Activated CD8-positive, alpha-beta memory T cell treated with anti-CD3 and anti-CD28 coated beads for 48 hours (primary cell): ENCODE measurements at regions not wholly inside any gene's neighbourhood (a gene's known extent, or its start where the extent isn't known, plus 50 kb on each side); places are given as distances from the start of the nearest gene placed in this dataset.

Experiments
- DNase-seq, 3 experiments: peaks; one replicate each; pipeline ENCODE4 v3.0.0-alpha.2; 2020; ENCODE audit warnings: low read depth in 2 of 3, low spot score in 2 of 3

- no peak for DNase-seq
Observed at GRCh38 chr14:65243766-65244442, 141.6 kb upstream of the MAX start.

DNA sequence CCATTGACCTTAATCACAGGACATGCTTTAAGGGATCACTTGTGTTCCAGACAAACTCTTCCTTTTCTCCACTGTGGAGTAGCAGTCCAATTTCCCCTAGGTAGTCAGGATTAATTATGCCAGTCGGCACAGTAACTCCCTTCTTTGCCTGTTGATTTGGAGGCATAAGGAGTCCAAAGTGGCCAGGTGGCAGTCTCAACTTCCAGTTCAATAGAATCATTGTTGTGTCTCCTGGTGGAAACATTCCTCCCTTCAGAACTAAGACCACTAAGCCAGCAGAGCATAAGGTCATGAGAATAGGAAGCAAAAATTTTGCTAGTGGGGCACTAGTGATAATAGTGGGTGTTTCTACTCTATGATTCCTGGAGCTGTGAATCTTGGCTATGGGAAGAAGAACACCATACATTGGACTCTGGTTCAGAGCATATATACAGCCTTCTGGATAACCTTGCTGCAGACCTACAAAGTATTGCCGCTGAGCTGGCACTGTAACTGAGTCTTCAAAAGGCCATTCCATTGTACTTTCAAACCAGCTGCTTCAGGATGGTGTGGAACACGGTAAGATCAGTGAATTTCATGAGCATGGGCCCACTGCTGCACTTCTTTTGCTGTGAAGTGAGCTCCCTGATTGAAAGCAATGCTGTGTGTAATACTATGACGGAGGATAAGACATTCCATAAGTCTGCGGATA is 147.3 kb upstream of the MAX start:
- DNase-seq, result no peak

GRCh38 chr14:65250162-65250495 is 147.8 kb upstream of the MAX start:
- DNase-seq, result no peak

GRCh38 chr14:65251213-65251612 is 148.9 kb upstream of the MAX start:
- DNase-seq, result no peak

- DNase-seq, result no peak
Observed at GRCh38 chr14:65252482-65253255, 150.4 kb upstream of the MAX start.

GRCh38 chr14:65255029-65255545 is 152.8 kb upstream of the MAX start:
- no peak for DNase-seq

DNA sequence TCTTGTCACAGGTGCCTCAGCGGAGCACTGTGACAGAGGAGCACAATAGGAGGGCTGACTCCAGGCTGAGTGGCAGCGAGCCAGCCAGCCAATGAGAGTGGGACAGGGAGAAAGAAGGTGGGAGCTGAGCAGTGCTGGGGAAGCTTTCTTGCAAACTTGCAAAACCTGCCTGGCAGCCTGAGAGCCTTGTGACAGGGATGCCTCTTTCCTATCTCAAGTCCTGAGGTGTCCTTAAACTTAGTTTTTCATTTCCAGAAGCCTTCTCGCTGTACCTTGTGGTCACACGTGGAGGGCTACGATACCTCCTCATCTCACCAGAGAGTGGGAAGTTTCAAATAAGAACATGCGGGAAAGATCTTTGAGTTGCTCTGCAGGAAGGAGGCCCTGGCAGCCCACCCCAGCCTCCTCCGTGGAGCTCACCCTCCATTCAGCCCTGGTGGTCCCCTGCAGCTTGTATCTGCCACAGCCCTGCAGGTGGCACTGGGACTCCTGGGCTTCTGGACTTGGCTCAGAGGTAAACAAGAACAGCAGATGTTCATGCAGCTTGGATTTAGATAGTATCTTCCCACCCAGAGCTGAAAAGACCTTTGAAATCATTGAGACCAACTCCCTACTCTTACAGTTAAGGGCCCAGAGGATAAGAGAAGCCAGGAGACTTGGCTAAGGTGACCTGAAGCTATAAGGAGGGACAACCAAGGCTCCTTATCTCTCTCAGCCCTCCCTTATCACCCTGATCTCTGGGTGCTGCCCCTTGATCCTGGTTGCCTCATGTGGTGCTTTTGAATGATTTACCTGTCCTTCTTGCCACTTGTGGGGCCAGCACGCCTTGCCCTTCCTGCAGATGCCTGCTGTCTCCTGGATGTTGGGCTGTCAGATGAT is 153.5 kb upstream of the MAX start:
- no peak for DNase-seq

DNA sequence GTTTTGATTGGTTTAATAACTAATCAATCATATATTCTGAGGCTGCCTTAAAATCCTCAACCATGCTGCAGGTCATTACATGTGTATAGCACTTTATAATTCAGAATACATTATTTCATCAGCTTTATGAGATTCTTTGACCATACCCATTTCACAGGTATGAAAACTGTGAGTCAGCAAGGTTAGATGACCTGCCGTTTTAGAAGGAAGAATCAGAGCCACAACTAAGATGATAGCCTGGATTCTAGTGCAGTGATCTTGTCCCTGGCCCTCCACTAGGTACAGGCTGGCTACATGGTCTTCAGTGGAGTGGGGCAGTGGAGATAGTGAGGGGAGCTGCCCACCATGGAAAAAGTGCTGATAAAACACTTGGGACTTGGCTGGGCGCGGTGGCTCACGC is 154.4 kb upstream of the MAX start:
- DNase-seq, result no peak

- no peak for DNase-seq
Observed at GRCh38 chr14:65257425-65257824, 155.1 kb upstream of the FUT8 start.

DNA sequence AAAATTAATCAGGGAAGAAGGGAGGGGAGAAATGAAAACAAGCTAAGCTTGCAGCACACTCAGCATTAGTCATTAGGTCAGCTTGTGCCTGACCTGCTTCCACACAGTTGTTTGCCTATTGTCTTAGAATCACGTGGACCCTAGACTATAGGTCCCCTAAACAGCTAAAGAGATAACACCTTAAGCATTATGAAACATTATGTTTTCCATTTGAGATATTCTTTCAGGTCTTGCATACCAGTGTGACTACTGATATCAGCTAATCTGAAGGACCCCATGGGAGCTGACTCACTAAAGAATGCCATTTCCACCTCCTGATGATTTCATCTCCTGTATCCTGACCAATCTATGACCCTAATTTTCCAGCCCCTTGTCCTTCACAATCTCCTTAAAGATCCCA is 154.1 kb upstream of the FUT8 start:
- no peak for DNase-seq

- no peak for DNase-seq
Observed at GRCh38 chr14:65259000-65259399, 153.5 kb upstream of the FUT8 start.

- no peak for DNase-seq
Observed at GRCh38 chr14:65260786-65261185, 151.7 kb upstream of the FUT8 start.

GRCh38 chr14:65261425-65261920 is 151.1 kb upstream of the FUT8 start:
- no peak for DNase-seq

GRCh38 chr14:65261946-65262345 is 150.6 kb upstream of the FUT8 start:
- DNase-seq, result no peak

GRCh38 chr14:65263177-65263788 is 149.2 kb upstream of the FUT8 start:
- DNase-seq, result no peak

GRCh38 chr14:65267856-65268255 is 144.7 kb upstream of the FUT8 start:
- no peak for DNase-seq

DNA sequence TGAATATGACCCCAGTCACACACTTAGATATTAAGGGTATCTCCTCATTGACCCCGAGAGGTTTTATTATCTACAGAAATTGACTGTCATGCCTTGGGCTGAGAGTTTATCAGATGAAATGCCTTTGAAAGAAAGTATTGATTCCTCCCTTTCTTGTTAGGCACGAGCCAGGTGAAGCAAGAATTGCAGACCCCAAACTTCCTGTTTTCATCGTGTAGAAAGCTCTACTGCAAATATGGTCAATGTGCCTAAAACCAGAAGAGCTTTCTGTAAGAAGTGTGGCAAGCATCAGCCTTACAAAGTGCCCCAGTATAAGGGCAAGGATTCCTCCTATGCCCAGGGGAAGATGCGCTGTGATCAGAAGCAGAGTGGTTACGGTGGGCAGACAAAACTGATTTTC is 143.9 kb upstream of the FUT8 start:
- DNase-seq, result no peak

GRCh38 chr14:65269732-65270131 is 142.8 kb upstream of the FUT8 start:
- DNase-seq, result no peak

DNA sequence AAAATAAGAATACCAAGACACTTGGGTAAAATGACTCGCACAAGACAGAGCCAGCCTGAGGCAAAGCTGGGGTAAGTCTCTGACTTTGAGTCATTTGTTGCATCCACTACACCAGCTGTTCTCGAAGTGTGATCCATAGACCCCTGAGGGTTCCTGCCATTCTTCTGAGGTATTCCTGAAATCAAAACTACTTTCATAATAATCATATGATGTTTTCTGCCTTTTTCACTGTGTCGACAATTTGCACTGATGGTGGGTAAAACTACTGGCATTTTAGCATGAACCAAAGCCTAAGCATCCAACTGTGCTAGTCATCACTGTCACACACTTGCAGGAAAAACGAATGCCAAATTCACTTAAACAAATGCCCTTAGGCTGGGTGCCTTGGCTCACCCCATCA is 135.5 kb upstream of the FUT8 start:
- no peak for DNase-seq

GRCh38 chr14:65277580-65278270 is 134.8 kb upstream of the FUT8 start:
- DNase-seq, result no peak
